SH-SY5Y (cell line): ENCODE measurements at regions not wholly inside any gene's neighbourhood (a gene's known extent, or its start where the extent isn't known, plus 50 kb on each side); places are given as distances from the start of the nearest gene placed in this dataset.

Experiments used
- GATA2 ChIP-seq: IDR thresholded peaks from 2 replicates; pipeline ENCODE4 v1.6.1; 2011; ENCODE audit warnings: mild to moderate bottlenecking, low read depth, low read length
- GATA3 ChIP-seq: IDR thresholded peaks from 2 replicates; pipeline ENCODE4 v1.6.1; 2011; ENCODE audit warnings: low read depth, mild to moderate bottlenecking, low read length, moderate library complexity

- TF ChIP-seq GATA2 (no peak), GATA3 (no peak)
Measured at GRCh38 chr1:199121047-199121446, 482.2 kb downstream of the PTPRC start.

GRCh38 chr1:199122085-199122484 lies 483.2 kb downstream of the PTPRC start:
- TF ChIP-seq GATA3 (no peak), GATA2 (no peak)

- no peak for TF ChIP-seq GATA3
- no peak for TF ChIP-seq GATA2
Measured at GRCh38 chr1:199122532-199123311, 483.9 kb downstream of the PTPRC start.

- TF ChIP-seq GATA3: no peak
- TF ChIP-seq GATA2: no peak
Measured at GRCh38 chr1:199123615-199124014, 484.8 kb downstream of the PTPRC start.

GRCh38 chr1:199124351-199124750 lies 485.5 kb downstream of the PTPRC start:
- no peak for TF ChIP-seq GATA3
- TF ChIP-seq GATA2: no peak

- no peak for TF ChIP-seq GATA2
- no peak for TF ChIP-seq GATA3
Measured at GRCh38 chr1:199129247-199129646, 490.4 kb downstream of the PTPRC start.

GRCh38 chr1:199132006-199132405 lies 493.2 kb downstream of the PTPRC start:
- TF ChIP-seq GATA3 (no peak), GATA2 (no peak)

- TF ChIP-seq GATA3: no peak
- no peak for TF ChIP-seq GATA2
Measured at GRCh38 chr1:199135901-199136300, 497.1 kb downstream of the PTPRC start.

- TF ChIP-seq GATA2: no peak
- no peak for TF ChIP-seq GATA3
Measured at GRCh38 chr1:199138061-199138460, 499.2 kb downstream of the PTPRC start.

GRCh38 chr1:199149591-199149990 lies 510.8 kb downstream of the PTPRC start:
- TF ChIP-seq GATA3 (no peak), GATA2 (no peak)

- TF ChIP-seq GATA2: no peak
- TF ChIP-seq GATA3: no peak
Measured at GRCh38 chr1:199150756-199151155, 511.9 kb downstream of the PTPRC start.

GRCh38 chr1:199151634-199152425 lies 513.0 kb downstream of the PTPRC start:
- TF ChIP-seq GATA3 (no peak), GATA2 (no peak)

- peak; percentile 29; the same call in 1 of the 2 replicates for TF ChIP-seq GATA2
- TF ChIP-seq GATA3: no peak
Measured at GRCh38 chr1:199152676-199153075, 513.8 kb downstream of the PTPRC start.

- TF ChIP-seq GATA3 (no peak), GATA2 (no peak)
Measured at GRCh38 chr1:199155166-199156019, 516.6 kb downstream of the PTPRC start.
